ENCODE measurements at regions not wholly inside any gene's neighbourhood (a gene's known extent, or its start where the extent isn't known, plus 50 kb on each side); places are given as distances from the start of the nearest gene placed in this dataset.

GRCh38 chr14:25508845-25509244 is 458.9 kb upstream of the STXBP6 start:
- H3K9me3 ChIP-seq (ENCODE audit: control insufficient read depth in 1 of 2, insufficient read depth in 1 of 2, low read length in 2 of 2) = no peaks in the 10 kb centered on the region
- H3K36me3 ChIP-seq (ENCODE audit: insufficient read depth, low read length) = no peaks in the 10 kb centered on the region
- ChIA-PET CTCF (no interaction called here), POLR2A (no interaction called here)
- no peak for TF ChIP-seq CTCF (IDR thresholded peaks at IDR 0.05)
- intact Hi-C loops (cut with DNase I, micrococcal nuclease) = no loop called here
- H3K27ac Mint-ChIP-seq = no peak overlapping the region
- no peak for DNase-seq
- no peak overlapping the region for H3K4me3 Mint-ChIP-seq
- H3K27ac ChIP-seq (ENCODE audit: low read depth in 1 of 2, low read length in 2 of 2) = no peak overlapping the region
- no peaks in the 10 kb centered on the region for H3K4me1 ChIP-seq (ENCODE audit: insufficient read depth, low read length)
- H3K27me3 ChIP-seq (ENCODE audit: control insufficient read depth in 1 of 2, insufficient read depth in 2 of 2, low read length in 2 of 2) = no peaks in the 10 kb centered on the region
- H3K36me3 Mint-ChIP-seq (ENCODE audit: low read depth) = no peaks in the 10 kb centered on the region
- ATAC-seq (ENCODE audit: poor library complexity) = no peak
- H3K4me1 Mint-ChIP-seq (ENCODE audit: low read depth) = no peaks in the 10 kb centered on the region
- H3K27me3 Mint-ChIP-seq = no peaks in the 10 kb centered on the region
- peaks cover 17% of the 10 kb centered on the region for H3K9me3 Mint-ChIP-seq
- no peak overlapping the region for H3K4me3 ChIP-seq (ENCODE audit: low read length)

GRCh38 chr14:25501749-25502148 is 451.8 kb upstream of the STXBP6 start:
- Mint-ChIP-seq H3K9me3 (peaks cover 6% of the 10 kb centered on the region), H3K27ac (no peak overlapping the region), H3K27me3 (no peaks in the 10 kb centered on the region), H3K4me1 (ENCODE audit: low read depth) (no peaks in the 10 kb centered on the region), H3K4me3 (no peak overlapping the region), H3K36me3 (ENCODE audit: low read depth) (no peaks in the 10 kb centered on the region)
- ATAC-seq (ENCODE audit: poor library complexity) = no peak
- Histone ChIP-seq H3K36me3 (ENCODE audit: insufficient read depth, low read length) (no peaks in the 10 kb centered on the region), H3K4me3 (ENCODE audit: low read length) (no peak overlapping the region), H3K27me3 (ENCODE audit: control insufficient read depth in 1 of 2, insufficient read depth in 2 of 2, low read length in 2 of 2) (no peaks in the 10 kb centered on the region), H3K9me3 (ENCODE audit: control insufficient read depth in 1 of 2, insufficient read depth in 1 of 2, low read length in 2 of 2) (peaks cover 0 to 4% of the 10 kb centered on the region in 2 experiments), H3K27ac (ENCODE audit: low read depth in 1 of 2, low read length in 2 of 2) (no peak overlapping the region), H3K4me1 (ENCODE audit: insufficient read depth, low read length) (no peaks in the 10 kb centered on the region)
- CTCF ChIA-PET = no interaction called here
- POLR2A ChIA-PET = no interaction called here
- no peak for DNase-seq
- no peak for TF ChIP-seq CTCF (IDR thresholded peaks at IDR 0.05)
- intact Hi-C loops (cut with DNase I, micrococcal nuclease) = no loop called here

- Histone ChIP-seq H3K4me1 (ENCODE audit: insufficient read depth, low read length) (no peaks in the 10 kb centered on the region), H3K4me3 (ENCODE audit: low read length) (no peak overlapping the region), H3K9me3 (ENCODE audit: control insufficient read depth in 1 of 2, insufficient read depth in 1 of 2, low read length in 2 of 2) (no peaks in the 10 kb centered on the region), H3K27ac (ENCODE audit: low read depth in 1 of 2, low read length in 2 of 2) (no peak overlapping the region), H3K27me3 (ENCODE audit: control insufficient read depth in 1 of 2, insufficient read depth in 2 of 2, low read length in 2 of 2) (no peaks in the 10 kb centered on the region), H3K36me3 (ENCODE audit: insufficient read depth, low read length) (no peaks in the 10 kb centered on the region)
- Mint-ChIP-seq H3K27me3 (no peaks in the 10 kb centered on the region), H3K27ac (no peak overlapping the region), H3K36me3 (ENCODE audit: low read depth) (no peaks in the 10 kb centered on the region), H3K4me3 (no peak overlapping the region), H3K4me1 (ENCODE audit: low read depth) (no peaks in the 10 kb centered on the region), H3K9me3 (no peaks in the 10 kb centered on the region)
- no peak for DNase-seq
- intact Hi-C loops (cut with DNase I, micrococcal nuclease) = no loop called here
- POLR2A ChIA-PET = no interaction called here
- no peak for TF ChIP-seq CTCF (IDR thresholded peaks at IDR 0.05)
- CTCF ChIA-PET = no interaction called here
- no peak for ATAC-seq (ENCODE audit: poor library complexity)
Measured at GRCh38 chr14:25488961-25489360, 439.0 kb upstream of the STXBP6 start.

Data from CD4-positive, alpha-beta T cell (primary cell).